ENCODE measurements at regions not wholly inside any gene's neighbourhood (a gene's known extent, or its start where the extent isn't known, plus 50 kb on each side); places are given as distances from the start of the nearest gene placed in this dataset.
A peak's percentile ranks its signal among the peaks of the same experiment; 100 is the strongest.

GRCh38 chr2:67462738-67463496 is 65.8 kb downstream of the ETAA1 start:
- intact Hi-C loops (cut with micrococcal nuclease) (no loop called here), dilution Hi-C loops (cut with MboI; ENCODE audit: extremely low pct_ligation_motif_present, low sequenced_read_pairs) (no loop called here)
- H3K4me3 ChIP-seq (replicated peaks in 1 of 3; ENCODE audit: insufficient read depth in 1 of 3, low read depth in 1 of 3, low read length in 3 of 3) = no peak overlapping the region
- no peak overlapping the region for H2AFZ ChIP-seq (ENCODE audit: low read depth, low read length)
- TF ChIP-seq FOS (IDR thresholded peaks at IDR 0.05; ENCODE audit: borderline replicate concordance, insufficient read depth, low read length) = peak; percentile 8
- TF ChIP-seq POLR2A (IDR thresholded peaks at IDR 0.05; ENCODE audit: low read depth, low read length) = no peak
- no peaks in the 10 kb centered on the region for H3K36me3 ChIP-seq (ENCODE audit: control insufficient read depth in 2 of 2, extremely low read depth in 1 of 2, insufficient read depth in 2 of 2, low read length in 2 of 2)
- H3K9ac ChIP-seq (replicated peaks; ENCODE audit: extremely low read depth, insufficient read depth, low read length) = no peak overlapping the region
- no peak overlapping the region for H3K4me2 ChIP-seq (ENCODE audit: insufficient read depth, low read length)
- no peaks in the 10 kb centered on the region for H3K9me1 ChIP-seq (replicated peaks; ENCODE audit: control insufficient read depth, extremely low read depth, insufficient read depth, low read length)
- no peaks in the 10 kb centered on the region for H3K9me3 ChIP-seq (replicated peaks; ENCODE audit: control insufficient read depth, insufficient read depth, low read length)
- BruUV-seq (replicated peaks) = no TSS peak
- H3K4me1 ChIP-seq (ENCODE audit: control insufficient read depth, extremely low read depth, insufficient read depth, low read length) = no peaks in the 10 kb centered on the region
- H3K27ac ChIP-seq (ENCODE audit: insufficient read depth, low read depth, low read length) = no peak overlapping the region
- CTCF ChIA-PET = interaction anchor here (1.2 kb wide), 1 partner anchor 10 kb away, joined by 4 read pairs; no protein-coding TSS in a partner anchor
- DNase-seq (ENCODE audit: low read depth, low spot score) = no peak
- H3K79me2 ChIP-seq (ENCODE audit: control insufficient read depth, insufficient read depth, low read length) = no peaks in the 10 kb centered on the region
- no peak for FAIRE-seq
- H4K20me1 ChIP-seq (replicated peaks; ENCODE audit: control insufficient read depth, extremely low read depth, insufficient read depth, low read length) = no peaks in the 10 kb centered on the region
- no peaks in the 10 kb centered on the region for H3K27me3 ChIP-seq (ENCODE audit: control insufficient read depth in 2 of 2, insufficient read depth in 2 of 2, low read length in 2 of 2)
- POLR2A ChIA-PET = interaction anchor here (0.7 kb wide), 1 partner anchor 209 kb away, joined by 7 read pairs; no protein-coding TSS in a partner anchor

- dilution Hi-C loops (cut with MboI; ENCODE audit: extremely low pct_ligation_motif_present, low sequenced_read_pairs) = no loop called here
- FAIRE-seq = no peak
Measured at GRCh38 chr2:67463810-67464209, 66.7 kb downstream of the ETAA1 start.

More at GRCh38 chr2:67463810-67464209, 66.7 kb downstream of the ETAA1 start:
- Histone ChIP-seq H3K9me1 (replicated peaks; ENCODE audit: control insufficient read depth, extremely low read depth, insufficient read depth, low read length) (no peaks in the 10 kb centered on the region), H3K79me2 (ENCODE audit: control insufficient read depth, insufficient read depth, low read length) (no peaks in the 10 kb centered on the region), H2AFZ (ENCODE audit: low read depth, low read length) (no peak overlapping the region), H3K27me3 (ENCODE audit: control insufficient read depth in 2 of 2, insufficient read depth in 2 of 2, low read length in 2 of 2) (no peaks in the 10 kb centered on the region), H3K36me3 (ENCODE audit: control insufficient read depth in 2 of 2, extremely low read depth in 1 of 2, insufficient read depth in 2 of 2, low read length in 2 of 2) (no peaks in the 10 kb centered on the region), H3K9me3 (replicated peaks; ENCODE audit: control insufficient read depth, insufficient read depth, low read length) (no peaks in the 10 kb centered on the region), H3K9ac (replicated peaks; ENCODE audit: extremely low read depth, insufficient read depth, low read length) (no peak overlapping the region), H4K20me1 (replicated peaks; ENCODE audit: control insufficient read depth, extremely low read depth, insufficient read depth, low read length) (no peaks in the 10 kb centered on the region), H3K4me1 (ENCODE audit: control insufficient read depth, extremely low read depth, insufficient read depth, low read length) (no peaks in the 10 kb centered on the region), H3K4me3 (replicated peaks in 1 of 3; ENCODE audit: insufficient read depth in 1 of 3, low read depth in 1 of 3, low read length in 3 of 3) (no peak overlapping the region), H3K4me2 (ENCODE audit: insufficient read depth, low read length) (no peak overlapping the region), H3K27ac (ENCODE audit: insufficient read depth, low read depth, low read length) (no peak overlapping the region)
- peak; percentile 17 for DNase-seq (ENCODE audit: low read depth, low spot score)
- ChIA-PET CTCF (no interaction called here), POLR2A (no interaction called here)
- intact Hi-C loops (cut with micrococcal nuclease) = no loop called here
- TF ChIP-seq FOS (IDR thresholded peaks at IDR 0.05; ENCODE audit: borderline replicate concordance, insufficient read depth, low read length) = no peak
- no peak for TF ChIP-seq POLR2A (IDR thresholded peaks at IDR 0.05; ENCODE audit: low read depth, low read length)
- TF ChIP-seq JUN (IDR thresholded peaks at IDR 0.05; ENCODE audit: borderline replicate concordance, insufficient read depth, insufficient read length, low read depth) = no peak
- TF ChIP-seq GATA2 (IDR thresholded peaks at IDR 0.05; ENCODE audit: insufficient read depth, insufficient read length, low read depth, low read length) = no peak
- no peak for TF ChIP-seq MYC (IDR thresholded peaks at IDR 0.05; ENCODE audit: low read depth, low read length)
- no peak for TF ChIP-seq EZH2 (IDR thresholded peaks at IDR 0.05; ENCODE audit: borderline replicate concordance, low read depth, low read length, severe bottlenecking)
- no peak for TF ChIP-seq MAX (IDR thresholded peaks at IDR 0.05; ENCODE audit: insufficient read depth, insufficient read length)
- TF ChIP-seq POLR2AphosphoS5 (IDR thresholded peaks at IDR 0.05; ENCODE audit: insufficient read depth, low read depth, low read length) = no peak
- TF ChIP-seq CTCF (IDR thresholded peaks at IDR 0.05; ENCODE audit: extremely low read depth in 1 of 2, insufficient read depth in 1 of 2, low read depth in 1 of 2, low read length in 2 of 2) = no peak
- BruUV-seq (replicated peaks) = no TSS peak
